Adipocyte (in vitro differentiated cells): ENCODE measurements at regions not wholly inside any gene's neighbourhood (a gene's known extent, or its start where the extent isn't known, plus 50 kb on each side); places are given as distances from the start of the nearest gene placed in this dataset.
"Not testable (repeated sequence)": the region's sequence is repeated elsewhere in the genome, so short reads cannot be mapped to it uniquely, and the experiment has no call there.

Experiments used
- DNase-seq: peaks from one replicate; pipeline ENCODE4 v3.0.0-alpha.2; 2015; ENCODE audit warnings: low read depth
- H3K27me3 ChIP-seq: replicated peaks from 2 replicates; pipeline ENCODE4 v1.7.0; 2013; ENCODE audit warnings: mild to moderate bottlenecking, low read length, moderate library complexity; ENCODE audit not compliant: control insufficient read depth, insufficient read depth
- H3K36me3 ChIP-seq: 2 replicates; pipeline ENCODE4 v1.7.0; 2013; ENCODE audit warnings: low read length, mild to moderate bottlenecking, moderate library complexity; ENCODE audit not compliant: control insufficient read depth, insufficient read depth, severe bottlenecking
- H3K4me1 ChIP-seq: 2 replicates; pipeline ENCODE4 v1.7.0; 2013; ENCODE audit warnings: mild to moderate bottlenecking, low read length, moderate library complexity; ENCODE audit not compliant: control insufficient read depth, insufficient read depth
- H3K4me3 ChIP-seq: 2 replicates; pipeline ENCODE4 v1.7.0; 2013; ENCODE audit warnings: mild to moderate bottlenecking, low read length, moderate library complexity
- H3K9ac ChIP-seq: 2 replicates; pipeline ENCODE4 v1.7.0; 2013; ENCODE audit warnings: mild to moderate bottlenecking, low read length, moderate library complexity
- H3K9me3 ChIP-seq: 2 replicates; pipeline ENCODE4 v1.7.0; 2013; ENCODE audit warnings: mild to moderate bottlenecking, low read length, moderate library complexity; ENCODE audit not compliant: control insufficient read depth

DNA sequence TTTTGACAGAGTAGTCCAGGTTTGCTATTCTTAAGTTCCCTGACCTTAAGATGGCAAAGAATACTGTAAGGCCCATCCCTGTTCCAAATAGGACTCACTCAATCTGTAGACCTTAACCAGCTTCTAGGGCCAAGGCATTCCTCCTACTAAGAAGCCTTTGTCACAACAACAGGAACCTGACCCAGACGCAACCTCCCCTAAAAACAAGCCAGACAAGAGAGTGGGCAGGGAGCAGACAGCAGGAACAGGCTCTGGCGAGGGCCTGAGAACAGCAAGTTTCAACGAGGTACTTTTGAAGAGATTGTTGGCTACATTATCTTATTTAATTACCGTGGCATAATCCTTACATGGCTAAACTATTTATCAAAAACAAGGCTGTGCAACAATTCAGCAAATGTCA lies 58.1 kb upstream of the NBPF11 start:
- H3K27me3 ChIP-seq, H3K4me1 ChIP-seq, H3K9me3 ChIP-seq, H3K9ac ChIP-seq, H3K36me3 ChIP-seq, H3K4me3 ChIP-seq, DNase-seq: not testable (repeated sequence)

DNA sequence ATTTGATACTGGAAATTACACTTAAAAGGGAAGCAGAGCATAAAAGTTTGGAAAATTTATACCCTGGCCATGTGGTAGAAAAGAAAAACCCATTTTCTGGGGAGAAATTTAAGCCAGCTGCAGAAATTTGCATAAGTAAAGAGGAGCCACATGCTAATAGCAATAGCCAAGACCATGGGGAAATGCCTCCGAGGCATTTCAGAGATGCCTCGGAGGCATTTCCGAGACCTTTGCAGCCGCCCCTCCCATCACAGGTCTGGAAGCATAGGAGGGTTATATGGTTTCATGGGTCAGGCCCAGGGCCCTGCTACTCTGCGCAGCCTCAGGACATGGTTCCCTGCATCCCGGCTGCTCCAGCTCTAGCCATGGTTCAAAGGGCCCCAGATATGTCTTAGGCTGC lies 49.9 kb upstream of the NBPF11 start:
- not testable (repeated sequence) for H3K4me1 ChIP-seq, H3K9ac ChIP-seq, H3K4me3 ChIP-seq, H3K36me3 ChIP-seq, DNase-seq, H3K27me3 ChIP-seq, H3K9me3 ChIP-seq
